Ascending aorta (tissue), 2 donors: ENCODE measurements at regions not wholly inside any gene's neighbourhood (a gene's known extent, or its start where the extent isn't known, plus 50 kb on each side); places are given as distances from the start of the nearest gene placed in this dataset.

Source experiments
- DNase-seq, 2 donors: peaks; one replicate each; pipeline ENCODE4 v3.0.0-alpha.2; 2019; ENCODE audit warnings: low spot score in 2 of 2
- H3K27ac ChIP-seq, 2 donors: fragments of 200-600 bp; sonication (generic); one replicate each; pipeline ENCODE4 v1.5.1; 2016 to 2017; ENCODE audit warnings: mild to moderate bottlenecking in 1 of 2
- H3K27me3 ChIP-seq: fragments of 200-600 bp; sonication (generic); one replicate; pipeline ENCODE4 v1.5.1; 2017
- H3K36me3 ChIP-seq, 2 donors: fragments of 200-600 bp; sonication (generic); one replicate each; pipeline ENCODE4 v1.5.1; 2016
- H3K4me1 ChIP-seq, 2 donors: fragments of 200-600 bp; sonication (generic); one replicate each; pipeline ENCODE4 v1.5.1; 2016 to 2017; ENCODE audit warnings: mild to moderate bottlenecking in 1 of 2
- H3K4me3 ChIP-seq, 2 donors: fragments of 200-600 bp; sonication (generic); one replicate each; pipeline ENCODE4 v1.5.1; 2016 to 2017; ENCODE audit warnings: mild to moderate bottlenecking in 1 of 2
- H3K9me3 ChIP-seq, 2 donors: fragments of 200-600 bp; sonication (generic); one replicate each; pipeline ENCODE4 v1.5.1; 2016
- intact Hi-C: fragments of 100-400 bp; cut with DNase I; formaldehyde crosslinking; loops from one replicate; pipeline ENCODE4 v1.15.1; 2023
- TF ChIP-seq, protein P1 (sequence below), 3 experiments: fragments of 200-600 bp in 2 of 3; fragments of 450-650 bp in 1 of 3; sonication (generic) in 2 of 3; IDR thresholded peaks; one replicate each; pipeline ENCODE4 v1.5.1; 2016 to 2019; ENCODE audit warnings: antibody characterized with exemption in 3 of 3, mild to moderate bottlenecking in 1 of 3, moderate library complexity in 1 of 3

DNA sequence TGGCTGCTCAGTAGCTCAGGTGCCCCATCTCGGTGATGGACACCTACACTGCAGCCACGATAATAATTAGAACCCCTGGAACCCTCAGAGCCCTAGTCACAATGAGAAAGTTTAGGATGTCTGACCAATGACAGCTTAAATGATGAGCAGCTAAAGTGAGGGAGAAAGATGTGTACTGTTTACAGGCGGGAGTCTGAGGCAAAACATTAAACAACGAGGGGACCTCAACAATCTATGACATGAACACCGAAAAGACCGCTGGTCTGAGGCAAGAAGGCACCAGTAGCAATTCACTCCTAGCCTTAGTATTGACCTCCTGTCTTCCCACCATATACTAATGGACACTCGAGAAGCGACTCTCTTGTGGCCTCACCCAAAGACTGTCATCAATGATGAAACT is 369.5 kb upstream of the SMIM31 start:
- no peaks in the 10 kb centered on the region for H3K36me3 ChIP-seq
- intact Hi-C loops: no loop called here
- no peak for DNase-seq
- TF ChIP-seq, protein P1, sequence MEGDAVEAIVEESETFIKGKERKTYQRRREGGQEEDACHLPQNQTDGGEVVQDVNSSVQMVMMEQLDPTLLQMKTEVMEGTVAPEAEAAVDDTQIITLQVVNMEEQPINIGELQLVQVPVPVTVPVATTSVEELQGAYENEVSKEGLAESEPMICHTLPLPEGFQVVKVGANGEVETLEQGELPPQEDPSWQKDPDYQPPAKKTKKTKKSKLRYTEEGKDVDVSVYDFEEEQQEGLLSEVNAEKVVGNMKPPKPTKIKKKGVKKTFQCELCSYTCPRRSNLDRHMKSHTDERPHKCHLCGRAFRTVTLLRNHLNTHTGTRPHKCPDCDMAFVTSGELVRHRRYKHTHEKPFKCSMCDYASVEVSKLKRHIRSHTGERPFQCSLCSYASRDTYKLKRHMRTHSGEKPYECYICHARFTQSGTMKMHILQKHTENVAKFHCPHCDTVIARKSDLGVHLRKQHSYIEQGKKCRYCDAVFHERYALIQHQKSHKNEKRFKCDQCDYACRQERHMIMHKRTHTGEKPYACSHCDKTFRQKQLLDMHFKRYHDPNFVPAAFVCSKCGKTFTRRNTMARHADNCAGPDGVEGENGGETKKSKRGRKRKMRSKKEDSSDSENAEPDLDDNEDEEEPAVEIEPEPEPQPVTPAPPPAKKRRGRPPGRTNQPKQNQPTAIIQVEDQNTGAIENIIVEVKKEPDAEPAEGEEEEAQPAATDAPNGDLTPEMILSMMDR (IDR thresholded peaks at IDR 0.05): no peak
- no peaks in the 10 kb centered on the region for H3K9me3 ChIP-seq
- H3K4me3 ChIP-seq: no peak overlapping the region
- H3K4me1 ChIP-seq: no peaks in the 10 kb centered on the region
- H3K27me3 ChIP-seq: no peaks in the 10 kb centered on the region
- no peak overlapping the region for H3K27ac ChIP-seq

DNA sequence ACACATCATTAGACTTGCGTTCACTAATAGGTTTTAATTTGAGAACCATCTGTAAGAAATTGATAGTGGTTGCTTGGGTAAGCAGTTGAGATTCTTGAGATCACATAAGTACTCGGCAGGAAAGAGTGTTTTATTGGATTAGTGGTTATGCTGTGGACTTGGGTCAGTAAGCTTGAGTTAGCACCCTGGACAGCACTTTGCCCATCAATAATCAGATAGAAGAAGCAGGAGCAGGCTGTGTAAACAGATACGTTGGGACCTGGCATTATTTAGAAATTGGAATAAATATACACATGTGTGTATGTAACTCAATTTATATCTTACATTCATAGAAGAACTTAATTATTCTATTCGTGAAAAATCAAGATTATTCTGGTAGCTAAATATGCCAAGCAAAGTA is 357.5 kb upstream of the SMIM31 start:
- Histone ChIP-seq H3K9me3 (no peaks in the 10 kb centered on the region), H3K36me3 (no peaks in the 10 kb centered on the region), H3K27me3 (no peaks in the 10 kb centered on the region), H3K4me1 (no peaks in the 10 kb centered on the region), H3K27ac (no peak overlapping the region), H3K4me3 (no peak overlapping the region)
- DNase-seq: no peak
- TF ChIP-seq, protein P1 (IDR thresholded peaks at IDR 0.05): no peak
- intact Hi-C loops: no loop called here

DNA sequence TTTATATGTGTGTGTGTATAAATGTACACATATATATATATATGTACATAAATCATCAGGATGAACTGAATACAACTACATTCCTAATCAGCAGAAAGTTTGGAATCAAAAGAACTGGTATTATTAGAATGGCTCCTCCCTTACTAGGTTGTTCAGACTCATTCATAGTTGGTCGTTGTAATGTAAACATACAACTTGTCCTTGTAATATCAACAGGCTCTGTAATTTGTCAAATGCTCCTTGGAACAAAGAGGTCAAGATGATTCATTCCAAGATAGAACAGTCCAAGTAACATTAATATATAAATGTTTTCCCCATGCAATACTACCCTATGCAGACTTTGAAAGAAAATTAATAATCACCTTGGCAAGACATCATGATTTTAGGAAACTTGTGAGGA is 351.4 kb upstream of the SMIM31 start:
- H3K4me3 ChIP-seq: no peak overlapping the region
- no peaks in the 10 kb centered on the region for H3K27me3 ChIP-seq
- H3K9me3 ChIP-seq: no peaks in the 10 kb centered on the region
- DNase-seq: no peak
- TF ChIP-seq, protein P1 (IDR thresholded peaks at IDR 0.05): no peak
- no peak overlapping the region for H3K27ac ChIP-seq
- intact Hi-C loops: no loop called here
- H3K36me3 ChIP-seq: no peaks in the 10 kb centered on the region
- no peaks in the 10 kb centered on the region for H3K4me1 ChIP-seq

DNA sequence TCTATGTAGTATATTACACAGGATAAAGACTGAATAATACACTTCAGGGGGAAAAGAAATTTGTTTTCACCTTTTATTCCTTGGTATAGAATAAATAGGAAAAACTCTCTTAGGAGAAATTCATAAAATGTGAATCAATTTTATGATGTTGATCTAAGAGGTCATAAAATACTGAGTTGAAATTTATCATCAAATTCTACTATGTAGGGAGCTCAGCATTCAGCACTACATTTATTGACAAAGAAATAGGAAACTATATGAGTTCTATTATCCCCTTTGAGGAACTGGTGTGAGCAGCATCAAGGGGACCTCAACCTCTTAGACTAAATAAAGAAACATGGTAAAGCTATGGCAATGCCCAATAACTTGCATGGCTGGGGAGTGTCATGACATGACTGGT is 348.2 kb upstream of the SMIM31 start:
- Histone ChIP-seq H3K9me3 (no peaks in the 10 kb centered on the region), H3K27me3 (no peaks in the 10 kb centered on the region), H3K4me1 (no peaks in the 10 kb centered on the region), H3K36me3 (no peaks in the 10 kb centered on the region), H3K4me3 (no peak overlapping the region), H3K27ac (no peak overlapping the region)
- TF ChIP-seq, protein P1 (IDR thresholded peaks at IDR 0.05): no peak
- DNase-seq: no peak
- intact Hi-C loops: no loop called here

DNA sequence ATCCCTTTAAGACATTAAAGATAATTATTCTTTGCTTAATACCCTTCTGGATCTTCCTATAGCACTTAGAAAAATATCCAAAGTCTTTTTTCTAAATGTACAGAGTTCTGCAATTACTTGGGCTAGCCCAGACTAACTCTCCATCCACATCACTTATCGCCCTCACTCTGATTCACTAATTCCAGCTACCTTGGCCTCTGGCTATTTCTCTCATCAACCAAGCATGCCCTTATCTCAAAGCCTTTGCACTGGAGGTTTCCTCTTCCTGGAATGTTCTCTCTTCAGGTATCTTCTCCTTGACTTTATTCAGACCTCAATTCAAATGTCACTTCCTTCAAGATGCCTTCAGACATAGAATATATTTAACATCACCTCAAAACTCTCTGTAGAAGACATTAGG is 345.1 kb upstream of the SMIM31 start:
- Histone ChIP-seq H3K36me3 (no peaks in the 10 kb centered on the region), H3K9me3 (peaks cover 0 to 4% of the 10 kb centered on the region in 2 donors), H3K27me3 (no peaks in the 10 kb centered on the region), H3K4me1 (no peaks in the 10 kb centered on the region), H3K4me3 (no peak overlapping the region), H3K27ac (no peak overlapping the region)
- TF ChIP-seq, protein P1 (IDR thresholded peaks at IDR 0.05): no peak
- intact Hi-C loops: no loop called here
- DNase-seq: no peak

DNA sequence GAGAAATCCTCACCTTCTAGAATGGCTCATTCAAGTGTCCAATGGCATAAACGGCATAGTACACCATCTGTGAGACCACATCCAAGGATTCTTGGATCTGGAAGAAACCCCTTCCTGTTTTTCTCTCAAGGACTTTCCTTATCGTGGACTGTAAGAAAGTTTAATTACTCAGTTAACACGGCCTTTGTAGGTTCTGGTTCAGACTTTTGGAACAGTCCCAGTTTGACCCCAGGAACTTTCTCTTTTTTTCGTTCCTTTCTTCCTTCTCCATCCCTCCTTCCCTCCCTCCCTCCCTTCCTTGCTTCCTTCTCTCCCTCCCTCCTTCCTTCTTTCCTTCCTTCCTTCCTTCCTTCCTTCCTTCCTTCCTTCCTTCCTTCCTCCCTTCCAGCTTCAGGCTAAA is 343.5 kb upstream of the SMIM31 start:
- Histone ChIP-seq H3K36me3 (no peaks in the 10 kb centered on the region), H3K27ac (no peak overlapping the region), H3K4me3 (no peak overlapping the region), H3K9me3 (peaks cover 0 to 4% of the 10 kb centered on the region in 2 donors), H3K27me3 (no peaks in the 10 kb centered on the region), H3K4me1 (no peaks in the 10 kb centered on the region)
- DNase-seq: no peak
- intact Hi-C loops: no loop called here
- TF ChIP-seq, protein P1 (IDR thresholded peaks at IDR 0.05): no peak
